ENCODE measurements at regions not wholly inside any gene's neighbourhood (a gene's known extent, or its start where the extent isn't known, plus 50 kb on each side); places are given as distances from the start of the nearest gene placed in this dataset.

DNA sequence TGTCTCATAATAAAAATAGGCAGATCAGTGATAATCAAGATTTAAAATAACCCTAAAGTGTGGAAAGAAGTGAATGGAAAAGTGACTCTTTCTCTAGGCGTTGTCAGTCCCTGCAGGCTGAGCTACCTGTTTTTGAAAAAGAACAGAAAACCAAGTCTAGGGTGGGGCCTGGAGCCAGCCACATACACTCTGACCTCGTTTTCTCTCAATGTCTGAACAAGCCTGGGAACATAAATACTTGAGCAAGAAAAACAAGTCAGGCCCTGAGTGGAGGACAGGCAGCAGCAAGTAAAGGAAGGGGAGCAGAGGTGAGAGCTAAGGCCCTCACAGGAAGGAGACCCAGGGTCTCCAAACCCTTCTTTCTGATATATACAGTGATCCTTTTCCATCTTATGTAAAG, 91.7 kb upstream of the HPF1 start:
- TF ChIP-seq ZNF660 (tag by site-specific recombination; IDR thresholded peaks at IDR 0.05): no peak
- TF ChIP-seq RBAK (tag by site-specific recombination; IDR thresholded peaks at IDR 0.05): no peak
- TF ChIP-seq, protein P1, sequence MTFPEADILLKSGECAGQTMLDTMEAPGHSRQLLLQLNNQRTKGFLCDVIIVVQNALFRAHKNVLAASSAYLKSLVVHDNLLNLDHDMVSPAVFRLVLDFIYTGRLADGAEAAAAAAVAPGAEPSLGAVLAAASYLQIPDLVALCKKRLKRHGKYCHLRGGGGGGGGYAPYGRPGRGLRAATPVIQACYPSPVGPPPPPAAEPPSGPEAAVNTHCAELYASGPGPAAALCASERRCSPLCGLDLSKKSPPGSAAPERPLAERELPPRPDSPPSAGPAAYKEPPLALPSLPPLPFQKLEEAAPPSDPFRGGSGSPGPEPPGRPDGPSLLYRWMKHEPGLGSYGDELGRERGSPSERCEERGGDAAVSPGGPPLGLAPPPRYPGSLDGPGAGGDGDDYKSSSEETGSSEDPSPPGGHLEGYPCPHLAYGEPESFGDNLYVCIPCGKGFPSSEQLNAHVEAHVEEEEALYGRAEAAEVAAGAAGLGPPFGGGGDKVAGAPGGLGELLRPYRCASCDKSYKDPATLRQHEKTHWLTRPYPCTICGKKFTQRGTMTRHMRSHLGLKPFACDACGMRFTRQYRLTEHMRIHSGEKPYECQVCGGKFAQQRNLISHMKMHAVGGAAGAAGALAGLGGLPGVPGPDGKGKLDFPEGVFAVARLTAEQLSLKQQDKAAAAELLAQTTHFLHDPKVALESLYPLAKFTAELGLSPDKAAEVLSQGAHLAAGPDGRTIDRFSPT (tag by site-specific recombination; IDR thresholded peaks at IDR 0.05): no peak
- TF ChIP-seq ZNF473 (tag by site-specific recombination; IDR thresholded peaks at IDR 0.05): no peak
- no peak for TF ChIP-seq KLF17 (tag by site-specific recombination; IDR thresholded peaks at IDR 0.05)
- TF ChIP-seq GFI1B (tag by site-specific recombination; IDR thresholded peaks at IDR 0.05): no peak
- no peak for TF ChIP-seq ZBTB17 (tag by site-specific recombination; IDR thresholded peaks at IDR 0.05)
- no peaks in the 10 kb centered on the region for H3K9me3 ChIP-seq (ENCODE audit: control insufficient read depth, insufficient read depth, low read depth, low read length)
- ChIA-PET POLR2A (no interaction called here), CTCF (interaction anchor here (0.8 kb wide), 1 partner anchor 109 kb away, joined by 3 read pairs; no protein-coding TSS in a partner anchor)
- no peak overlapping the region for H3K27ac ChIP-seq (ENCODE audit: extremely low read depth, low read depth, low read length)
- no peaks in the 10 kb centered on the region for H3K36me3 ChIP-seq (ENCODE audit: control insufficient read depth in 2 of 2, insufficient read depth in 1 of 2, low read length in 2 of 2)
- H3K4me1 ChIP-seq (ENCODE audit: control insufficient read depth, insufficient read depth, low read length): no peaks in the 10 kb centered on the region
- H3K4me3 ChIP-seq (ENCODE audit: low read depth, low read length): no peak overlapping the region

DNA sequence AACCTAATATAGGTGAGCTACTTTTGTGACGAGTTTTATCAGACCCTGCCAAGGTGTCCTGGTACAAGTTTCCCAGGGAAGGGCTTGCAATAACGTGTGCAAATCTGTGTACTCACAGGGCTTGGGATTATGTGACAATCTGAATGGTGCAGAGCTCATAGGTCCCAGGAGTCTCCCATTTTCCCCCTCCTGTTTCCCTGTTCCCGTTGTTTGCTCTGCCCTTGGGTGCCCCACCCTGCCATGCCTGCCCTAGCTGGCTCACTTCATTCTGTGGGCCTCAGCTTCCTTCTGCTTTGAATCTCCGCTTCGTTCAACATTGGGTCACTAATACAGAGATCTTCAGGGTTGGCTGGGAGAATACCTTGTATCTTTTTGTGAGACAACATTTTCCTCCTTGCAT, 90.3 kb upstream of the HPF1 start:
- Histone ChIP-seq H3K27ac (ENCODE audit: extremely low read depth, low read depth, low read length) (no peak overlapping the region), H3K9me3 (ENCODE audit: control insufficient read depth, insufficient read depth, low read depth, low read length) (no peaks in the 10 kb centered on the region), H3K36me3 (ENCODE audit: control insufficient read depth in 2 of 2, insufficient read depth in 1 of 2, low read length in 2 of 2) (no peaks in the 10 kb centered on the region), H3K4me1 (ENCODE audit: control insufficient read depth, insufficient read depth, low read length) (no peaks in the 10 kb centered on the region), H3K4me3 (ENCODE audit: low read depth, low read length) (no peak overlapping the region)
- TF ChIP-seq, protein P2, sequence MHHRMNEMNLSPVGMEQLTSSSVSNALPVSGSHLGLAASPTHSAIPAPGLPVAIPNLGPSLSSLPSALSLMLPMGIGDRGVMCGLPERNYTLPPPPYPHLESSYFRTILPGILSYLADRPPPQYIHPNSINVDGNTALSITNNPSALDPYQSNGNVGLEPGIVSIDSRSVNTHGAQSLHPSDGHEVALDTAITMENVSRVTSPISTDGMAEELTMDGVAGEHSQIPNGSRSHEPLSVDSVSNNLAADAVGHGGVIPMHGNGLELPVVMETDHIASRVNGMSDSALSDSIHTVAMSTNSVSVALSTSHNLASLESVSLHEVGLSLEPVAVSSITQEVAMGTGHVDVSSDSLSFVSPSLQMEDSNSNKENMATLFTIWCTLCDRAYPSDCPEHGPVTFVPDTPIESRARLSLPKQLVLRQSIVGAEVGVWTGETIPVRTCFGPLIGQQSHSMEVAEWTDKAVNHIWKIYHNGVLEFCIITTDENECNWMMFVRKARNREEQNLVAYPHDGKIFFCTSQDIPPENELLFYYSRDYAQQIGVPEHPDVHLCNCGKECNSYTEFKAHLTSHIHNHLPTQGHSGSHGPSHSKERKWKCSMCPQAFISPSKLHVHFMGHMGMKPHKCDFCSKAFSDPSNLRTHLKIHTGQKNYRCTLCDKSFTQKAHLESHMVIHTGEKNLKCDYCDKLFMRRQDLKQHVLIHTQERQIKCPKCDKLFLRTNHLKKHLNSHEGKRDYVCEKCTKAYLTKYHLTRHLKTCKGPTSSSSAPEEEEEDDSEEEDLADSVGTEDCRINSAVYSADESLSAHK (tag by site-specific recombination; IDR thresholded peaks at IDR 0.05): no peak
- no peak for TF ChIP-seq ZNF114 (tag by site-specific recombination; IDR thresholded peaks at IDR 0.05)
- TF ChIP-seq ZBTB17 (tag by site-specific recombination; IDR thresholded peaks at IDR 0.05): no peak
- no peak for TF ChIP-seq OSR2 (tag by site-specific recombination; IDR thresholded peaks at IDR 0.05)
- no peak for TF ChIP-seq ZNF561 (tag by site-specific recombination; IDR thresholded peaks at IDR 0.05; ENCODE audit: borderline replicate concordance)
- TF ChIP-seq ATF2 (tag by site-specific recombination; IDR thresholded peaks at IDR 0.05; ENCODE audit: low read depth): no peak
- TF ChIP-seq ZSCAN18 (tag by site-specific recombination; IDR thresholded peaks at IDR 0.05): no peak
- no peak for TF ChIP-seq ZNF658 (tag by site-specific recombination; IDR thresholded peaks at IDR 0.05)
- TF ChIP-seq YY1 (tag by site-specific recombination; IDR thresholded peaks at IDR 0.05): no peak
- no peak for TF ChIP-seq ZNF169 (tag by site-specific recombination; IDR thresholded peaks at IDR 0.05)
- POLR2A ChIA-PET: no interaction called here
- CTCF ChIA-PET: no interaction called here
